HepG2 (cell line): ENCODE measurements at regions not wholly inside any gene's neighbourhood (a gene's known extent, or its start where the extent isn't known, plus 50 kb on each side); places are given as distances from the start of the nearest gene placed in this dataset.

Experiments used
- ATAC-seq: fragments of 200-7000 bp; cut with Tn5 transposase; 3 replicates; pipeline ENCODE4 v1.9.1; 2020; ENCODE audit warnings: mild to moderate bottlenecking, moderate library complexity
- BruUV-seq: library from RNA; stranded (reverse); fragments of 400-500 nt; replicated peaks from 2 replicates; lab custom pipeline; 2021; lab: Mats Ljungman, UMichigan
- CTCF ChIA-PET: fragments of 300-600 bp; formaldehyde crosslinking; extraction: SDS; loops from one replicate; lab custom pipeline; 2021; ENCODE audit warnings: low total read pairs, inconsistent platforms, low intra/inter-chr PET ratio; lab: Yijun Ruan, JAX
- POLR2A ChIA-PET: fragments of 350-600 bp; sonication (Branson Sonifier 250); formaldehyde crosslinking; loops from one replicate; lab custom pipeline; 2020; ENCODE audit warnings: antibody characterized with exemption, inconsistent platforms; lab: Yijun Ruan, JAX
- DNase-seq: peaks from one replicate; pipeline ENCODE4 v3.0.0-alpha.2; 2015; ENCODE audit warnings: low spot score
- FAIRE-seq: peaks from 3 replicates; lab custom pipeline; 2011; peaks lifted over from hg19 to GRCh38; lab: Jason Lieb, UNC
- H2AFZ ChIP-seq: one replicate; pipeline ENCODE4 v1.6.1; 2011; ENCODE audit warnings: low read length, inconsistent platforms
- H3K27ac ChIP-seq: fragments of 300-600 bp; 3 replicates; pipeline ENCODE4 v1.8.0; 2011; ENCODE audit warnings: mixed run types, mild to moderate bottlenecking, mixed read lengths, low read length, inconsistent platforms; ENCODE audit not compliant: insufficient read depth; ENCODE audit errors: extremely low read length
- H3K27me3 ChIP-seq, 2 experiments: fragments of 200-600 bp in 1 of 2; 2 replicates in 1 of 2; 3 replicates in 1 of 2; pipeline versions ENCODE4 v1.6.0 to v1.8.0; 2011; ENCODE audit warnings: low read length in 2 of 2, mild to moderate bottlenecking in 2 of 2, moderate library complexity in 2 of 2, inconsistent platforms in 1 of 2; ENCODE audit not compliant: insufficient read depth in 2 of 2, control insufficient read depth in 1 of 2
- H3K36me3 ChIP-seq, 2 experiments: fragments of 200-600 bp in 1 of 2; replicated peaks in 1 of 2; 2 replicates in 1 of 2; 3 replicates in 1 of 2; pipeline versions ENCODE4 v1.5.1 to v1.8.0; 2011; ENCODE audit warnings: low read length in 2 of 2, inconsistent platforms in 1 of 2; ENCODE audit not compliant: insufficient read depth in 2 of 2, control insufficient read depth in 1 of 2
- H3K4me1 ChIP-seq: 2 replicates; pipeline ENCODE4 v1.5.1; 2012; ENCODE audit warnings: low read length, inconsistent platforms; ENCODE audit not compliant: insufficient read depth
- H3K4me2 ChIP-seq: 2 replicates; pipeline ENCODE4 v1.6.0; 2011; ENCODE audit warnings: low read depth, low read length, inconsistent platforms
- H3K4me3 ChIP-seq, 3 experiments: fragments of 200-600 bp in 1 of 3; sonication (generic), shearing (Covaris generic) in 1 of 3; replicated peaks in 1 of 3; 2 replicates each; pipeline ENCODE4 v1.5.1; 2011 to 2016; ENCODE audit warnings: low read length in 3 of 3, inconsistent platforms in 2 of 3, low read depth in 2 of 3, mild to moderate bottlenecking in 2 of 3, control low read depth in 1 of 3, mixed read lengths in 1 of 3; ENCODE audit not compliant: insufficient read depth in 1 of 3
- H3K79me2 ChIP-seq: one replicate; pipeline ENCODE4 v1.6.1; 2011; ENCODE audit warnings: low read length, inconsistent platforms; ENCODE audit not compliant: insufficient read depth
- H3K9ac ChIP-seq: 2 replicates; pipeline ENCODE4 v1.6.0; 2011; ENCODE audit warnings: mild to moderate bottlenecking, low read depth, low read length, inconsistent platforms; ENCODE audit not compliant: insufficient read depth
- H3K9me3 ChIP-seq: 2 replicates; pipeline ENCODE4 v1.5.1; 2012; ENCODE audit warnings: mild to moderate bottlenecking, low read length
- H4K20me1 ChIP-seq: 2 replicates; pipeline ENCODE4 v1.6.0; 2011; ENCODE audit warnings: inconsistent platforms, mild to moderate bottlenecking, low read length, moderate library complexity; ENCODE audit not compliant: insufficient read depth
- CTCF ChIP-seq: sonication (generic); formaldehyde crosslinking; IDR thresholded peaks from 2 replicates; pipeline ENCODE4 v1.5.0; 2020; ENCODE audit warnings: mild to moderate bottlenecking, missing genetic modification reagents, moderate library complexity
- HMG20A ChIP-seq: IDR thresholded peaks from 2 replicates; pipeline ENCODE4 v1.6.1; 2016; ENCODE audit warnings: borderline replicate concordance
- KLF16 ChIP-seq, 2 experiments: sonication (generic) in 1 of 2; formaldehyde crosslinking in 1 of 2; IDR thresholded peaks; 2 replicates each; pipeline versions ENCODE4 v1.6.1 to v1.8.0; 2016 to 2023; ENCODE audit warnings: missing genetic modification reagents in 2 of 2, missing compliant biosample characterization in 1 of 2
- NFKB2 ChIP-seq: sonication (generic); formaldehyde crosslinking; IDR thresholded peaks from 2 replicates; pipeline ENCODE4 v1.4.0; 2020; ENCODE audit warnings: missing genetic modification reagents, borderline replicate concordance
- NFYC ChIP-seq: IDR thresholded peaks from 2 replicates; pipeline ENCODE4 v1.6.1; 2016; ENCODE audit warnings: missing genetic modification reagents, missing compliant biosample characterization
- TOE1 ChIP-seq: sonication (generic); formaldehyde crosslinking; IDR thresholded peaks from 2 replicates; pipeline ENCODE4 v1.4.0; 2020; ENCODE audit warnings: mild to moderate bottlenecking, missing genetic modification reagents
- ZNF432 ChIP-seq: sonication (generic); formaldehyde crosslinking; IDR thresholded peaks from 2 replicates; pipeline ENCODE4 v1.5.0; 2020; ENCODE audit warnings: missing genetic modification reagents, mild to moderate bottlenecking, borderline replicate concordance
- ZNF687 ChIP-seq: sonication (generic); formaldehyde crosslinking; IDR thresholded peaks from 2 replicates; pipeline ENCODE4 v1.5.1; 2020; ENCODE audit warnings: mild to moderate bottlenecking, missing genetic modification reagents, moderate library complexity
- ZNF737 ChIP-seq: sonication (generic); formaldehyde crosslinking; IDR thresholded peaks from 2 replicates; pipeline ENCODE4 v1.5.0; 2020; ENCODE audit warnings: missing genetic modification reagents, mild to moderate bottlenecking, borderline replicate concordance
- WGBS: methylation state at CpG from one replicate; pipeline ENCODE4 v1.1.6; 2017; ENCODE audit warnings: low lambda C conversion rate; 5-methylcytosine and 5-hydroxymethylcytosine counted together
- in situ Hi-C: cut with HindIII; loops from 2 replicates; pipeline ENCODE4 v1.10.0; 2017; ENCODE audit warnings: low pct_unique_long_range_greater_than_20kb; ENCODE audit not compliant: extremely low pct_ligation_motif_present
- intact Hi-C: fragments of 100-400 bp; cut with micrococcal nuclease; formaldehyde crosslinking; loops from one replicate; pipeline ENCODE4 v1.10.0; 2022; ENCODE audit not compliant: unreplicated experiment

- in situ Hi-C loops = no loop called here
- intact Hi-C loops = no loop called here
- H3K4me1 ChIP-seq = peaks cover 9% of the 10 kb centered on the region; the same call in 1 of the 2 replicates
- H4K20me1 ChIP-seq = no peaks in the 10 kb centered on the region
- H3K9me3 ChIP-seq = peaks cover 7% of the 10 kb centered on the region; the same call in 1 of the 2 replicates
- H3K27ac ChIP-seq = no peak overlapping the region
- BruUV-seq = no TSS peak
- POLR2A ChIA-PET = no interaction called here
- H3K27me3 ChIP-seq = peaks cover 0 to 31% of the 10 kb centered on the region in 2 experiments; a peak in 3 of 5 replicates
- no peak overlapping the region for H3K4me2 ChIP-seq
- DNase-seq (no peak), ATAC-seq (no peak), FAIRE-seq (no peak)
- TF ChIP-seq NFKB2 = no peak
- no peak for TF ChIP-seq CTCF (CRISPR knock-in tag)
- no peak for TF ChIP-seq ZNF687 (CRISPR knock-in tag)
- no peak for TF ChIP-seq KLF16 (CRISPR knock-in tag; IDR thresholded peaks at IDR 0.05)
- TF ChIP-seq ZNF432 (CRISPR knock-in tag) = no peak
- no peak for TF ChIP-seq HMG20A
- no peak for TF ChIP-seq NFYC (CRISPR knock-in tag)
- TF ChIP-seq ZNF737 (CRISPR knock-in tag) = no peak
- no peak for TF ChIP-seq TOE1
- WGBS = 61% methylated on average over 6 of the region's 6 CpGs
- no peak overlapping the region for H3K4me3 ChIP-seq
- no peaks in the 10 kb centered on the region for H3K36me3 ChIP-seq
- no peak overlapping the region for H3K9ac ChIP-seq
- CTCF ChIA-PET = no interaction called here
- H3K79me2 ChIP-seq = no peaks in the 10 kb centered on the region
- H2AFZ ChIP-seq = no peak overlapping the region
Measured at GRCh38 chr9:124191691-124192395, 65.9 kb upstream of the NEK6 start.
